GM18868 (cell line): ENCODE measurements at regions not wholly inside any gene's neighbourhood (a gene's known extent, or its start where the extent isn't known, plus 50 kb on each side); places are given as distances from the start of the nearest gene placed in this dataset.

ENCODE experiments used
- ATAC-seq: cut with Tn5 transposase; IDR thresholded peaks from one replicate; pipeline ENCODE4 v1.9.1; 2021; ENCODE audit warnings: mild to moderate bottlenecking, moderate library complexity; ENCODE audit not compliant: unreplicated experiment

GRCh38 chr17:77726549-77727006, 231.9 kb upstream of the TNRC6C start:
- no peak for ATAC-seq

GRCh38 chr17:77727037-77727615, 231.4 kb upstream of the TNRC6C start:
- no peak for ATAC-seq

GRCh38 chr17:77728474-77728795, 230.1 kb upstream of the TNRC6C start:
- no peak for ATAC-seq

- ATAC-seq = no peak
These were observed 229.6 kb upstream of the TNRC6C start for GRCh38 chr17:77728871-77729270.

GRCh38 chr17:77729587-77729986, 228.9 kb upstream of the TNRC6C start:
- no peak for ATAC-seq

GRCh38 chr17:77730376-77730775, 228.1 kb upstream of the TNRC6C start:
- ATAC-seq = no peak

GRCh38 chr17:77733576-77734296, 224.8 kb upstream of the TNRC6C start:
- no peak for ATAC-seq

GRCh38 chr17:77734371-77735080, 224.0 kb upstream of the TNRC6C start:
- no peak for ATAC-seq

- no peak for ATAC-seq
These were observed 223.4 kb upstream of the TNRC6C start for GRCh38 chr17:77735081-77735565.

GRCh38 chr17:77735566-77736198, 222.8 kb upstream of the TNRC6C start:
- ATAC-seq = no peak

GRCh38 chr17:77736199-77736585, 222.3 kb upstream of the TNRC6C start:
- ATAC-seq = no peak

GRCh38 chr17:77736721-77737120, 221.8 kb upstream of the TNRC6C start:
- ATAC-seq = no peak

- no peak for ATAC-seq
These were observed 220.8 kb upstream of the TNRC6C start for GRCh38 chr17:77737442-77738265.

GRCh38 chr17:77738751-77739531, 219.6 kb upstream of the TNRC6C start:
- no peak for ATAC-seq

- no peak for ATAC-seq
These were observed 218.0 kb upstream of the TNRC6C start for GRCh38 chr17:77740481-77740880.

GRCh38 chr17:77741109-77741508, 217.4 kb upstream of the TNRC6C start:
- no peak for ATAC-seq

GRCh38 chr17:77742579-77742978, 215.9 kb upstream of the TNRC6C start:
- ATAC-seq = no peak

- no peak for ATAC-seq
These were observed 214.2 kb upstream of the TNRC6C start for GRCh38 chr17:77744066-77744988.

- ATAC-seq = no peak
These were observed 212.8 kb upstream of the TNRC6C start for GRCh38 chr17:77745702-77746101.
